Nucleus accumbens (tissue), 56 donors: ENCODE measurements at regions not wholly inside any gene's neighbourhood (a gene's known extent, or its start where the extent isn't known, plus 50 kb on each side); places are given as distances from the start of the nearest gene placed in this dataset.

Experiments used
- DNase-seq, 56 donors: peaks; one replicate each; lab custom pipeline; 2025; lab: John Stamatoyannopoulos, UW

DNA sequence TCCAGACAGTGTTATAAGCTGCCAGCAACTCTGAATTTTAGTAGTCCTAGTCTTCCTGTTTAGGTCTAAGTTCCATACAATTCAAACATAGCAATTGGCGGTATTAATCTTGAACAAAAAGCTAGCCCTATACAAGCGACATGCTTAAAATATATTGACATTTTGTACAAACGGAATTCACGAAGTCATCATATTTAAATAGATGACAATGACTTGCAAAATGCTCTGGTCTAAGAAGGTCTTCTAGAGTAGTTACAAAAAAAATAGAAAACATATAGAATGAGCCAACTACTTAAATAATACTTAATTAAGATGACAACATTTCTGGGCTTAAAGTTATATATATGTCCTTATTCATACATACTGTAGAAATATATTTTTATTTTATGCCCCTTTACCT is 446.6 kb downstream of the ANKRD7 start:
- no peak for DNase-seq

DNA sequence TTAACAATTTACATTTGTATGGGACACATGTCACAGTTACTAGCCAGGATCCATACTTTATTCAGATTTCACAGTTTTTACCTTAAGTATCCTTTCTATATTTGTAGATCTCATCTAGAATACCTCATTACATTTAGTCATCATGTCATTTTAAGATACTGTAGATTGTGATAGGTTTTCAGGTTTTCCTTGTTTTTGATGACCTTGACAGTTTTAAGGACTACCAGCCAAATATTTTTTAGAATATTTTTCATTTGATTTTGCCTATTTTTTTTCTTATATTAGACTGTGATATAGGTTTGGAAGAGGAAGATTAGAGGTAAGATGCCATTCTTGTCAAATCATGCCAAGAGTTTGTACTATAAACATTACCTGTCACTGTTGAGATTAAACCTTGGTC is 460.3 kb downstream of the ANKRD7 start:
- DNase-seq = no peak

DNA sequence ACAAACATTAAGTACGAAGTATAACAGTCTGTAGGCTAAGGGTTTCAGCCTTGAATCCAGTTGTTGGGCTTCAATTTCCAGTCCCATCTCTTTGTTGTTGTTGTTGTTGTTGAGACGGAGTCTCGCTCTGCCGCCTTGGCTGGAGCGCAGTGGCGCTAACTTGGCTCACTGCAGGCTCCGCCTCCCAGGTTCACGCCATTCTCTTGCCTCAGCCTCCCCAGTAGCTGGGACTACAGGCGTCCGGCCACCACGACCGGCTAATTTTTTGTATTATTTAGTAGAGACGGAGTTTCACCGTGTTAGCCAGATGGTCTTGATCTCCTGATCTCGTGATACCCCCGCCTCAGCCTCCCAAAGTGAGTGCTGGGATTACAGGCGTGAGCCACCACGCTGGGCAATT is 464.9 kb downstream of the ANKRD7 start:
- DNase-seq = no peak

DNA sequence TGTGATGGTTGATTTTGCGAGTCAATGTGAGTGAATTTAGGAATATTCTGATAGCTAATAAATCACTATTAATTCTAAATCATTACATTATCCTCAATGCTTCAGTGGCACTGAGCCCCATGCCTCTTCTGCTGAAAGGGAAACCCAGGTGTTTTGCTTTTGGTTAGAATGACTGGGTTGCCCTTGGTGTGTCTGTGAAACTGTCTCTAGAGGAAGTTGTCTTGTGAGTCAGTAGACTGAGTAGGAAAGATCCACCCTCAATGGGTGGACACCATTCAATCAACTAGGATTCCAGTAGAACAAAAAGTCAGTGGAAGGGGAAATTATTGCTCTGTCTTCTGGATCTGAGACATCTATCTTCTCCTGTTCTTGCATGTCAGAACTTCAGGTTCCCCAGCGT is 472.4 kb downstream of the ANKRD7 start:
- no peak for DNase-seq

DNA sequence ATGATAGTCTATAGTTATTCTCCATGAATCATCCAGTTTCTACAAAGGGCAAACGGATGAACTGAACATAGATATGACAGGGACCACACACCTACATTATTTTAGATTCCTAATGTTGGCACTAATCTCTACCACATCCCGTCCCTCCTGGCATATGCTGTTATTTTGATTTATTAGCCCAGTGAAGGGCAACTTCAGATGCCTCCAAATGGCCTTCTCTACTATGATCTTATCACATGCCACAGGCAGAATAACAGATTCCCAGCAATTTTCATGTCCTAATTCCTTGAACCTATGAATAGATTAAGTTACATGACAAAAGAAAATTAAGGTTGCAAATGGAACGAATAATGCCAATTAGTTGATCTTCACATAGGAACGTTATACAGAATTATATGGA is 474.7 kb downstream of the ANKRD7 start:
- DNase-seq = no peak

DNA sequence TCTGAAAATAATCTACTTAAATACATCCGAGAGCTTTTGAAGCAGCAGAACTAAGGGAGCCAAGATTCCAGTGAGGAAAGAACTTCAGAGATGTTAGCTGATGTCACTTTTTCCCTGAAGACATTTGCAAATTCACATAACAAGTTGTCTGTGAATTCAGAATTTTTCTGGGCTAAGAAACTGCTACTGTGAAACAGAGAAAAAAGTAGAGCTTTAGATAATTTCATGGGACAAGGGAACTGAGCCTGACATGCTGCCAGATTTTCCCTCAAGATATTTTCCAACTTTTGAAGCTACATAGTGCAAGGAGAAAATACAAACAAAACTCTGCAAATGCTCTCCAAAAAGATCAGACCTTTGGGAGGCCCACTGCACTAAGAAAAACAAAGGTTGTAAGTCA is 484.2 kb downstream of the ANKRD7 start:
- DNase-seq = no peak

DNA sequence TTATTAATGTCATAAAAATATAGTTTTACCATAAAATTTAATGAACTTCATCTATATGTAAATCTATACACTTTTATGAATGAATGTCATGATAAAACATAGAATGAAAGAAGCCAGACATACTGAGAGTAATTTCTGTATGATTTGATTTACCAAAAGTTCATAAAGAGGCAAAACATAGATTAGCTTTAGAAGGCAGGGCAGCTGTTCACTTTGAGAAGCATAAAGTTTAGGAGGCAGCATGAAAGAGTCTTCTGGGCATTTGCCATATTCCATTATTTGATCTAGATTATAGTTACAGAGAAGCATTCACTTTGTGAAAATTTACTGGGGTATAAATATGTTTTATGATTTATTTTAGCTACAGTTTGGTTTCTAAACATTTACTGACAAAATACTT is 487.2 kb downstream of the ANKRD7 start:
- DNase-seq = no peak

DNA sequence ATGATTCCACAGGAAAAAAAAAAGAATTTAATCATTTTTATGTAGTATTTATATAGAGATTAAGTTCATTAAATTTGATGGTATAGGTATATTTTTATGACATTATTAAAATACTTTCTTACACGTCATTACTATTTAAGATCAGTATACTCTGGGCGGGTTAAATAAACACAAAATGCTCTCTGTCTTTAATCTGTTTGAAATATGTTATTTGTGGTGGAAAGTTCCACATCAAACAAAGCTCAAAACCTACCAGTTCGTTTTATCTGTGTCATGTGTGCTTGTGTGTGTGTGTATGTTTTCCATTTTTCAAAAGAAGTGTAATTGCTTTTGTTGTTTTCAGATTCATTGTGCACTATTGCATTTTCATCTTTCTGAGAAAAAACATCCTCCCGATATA is 488.5 kb downstream of the ANKRD7 start:
- no peak for DNase-seq

DNA sequence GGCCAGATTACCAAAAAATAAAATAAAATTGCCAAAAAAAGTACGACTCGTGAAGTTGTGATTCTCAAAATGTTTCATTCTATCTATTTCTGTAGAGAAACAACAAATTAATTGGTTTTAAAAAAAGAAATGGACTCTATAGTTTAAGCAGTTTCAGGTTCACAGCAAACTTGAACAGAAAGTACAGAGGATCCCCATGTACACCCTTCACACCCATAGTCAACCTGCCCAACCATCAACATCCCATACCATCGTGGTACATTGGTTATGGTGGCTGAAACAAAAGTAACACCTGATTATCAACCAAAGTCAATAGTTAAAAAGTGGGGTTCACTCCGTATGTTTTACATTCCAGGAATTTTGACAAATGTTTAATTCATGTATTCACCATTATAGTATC is 496.1 kb downstream of the ANKRD7 start:
- DNase-seq = no peak

DNA sequence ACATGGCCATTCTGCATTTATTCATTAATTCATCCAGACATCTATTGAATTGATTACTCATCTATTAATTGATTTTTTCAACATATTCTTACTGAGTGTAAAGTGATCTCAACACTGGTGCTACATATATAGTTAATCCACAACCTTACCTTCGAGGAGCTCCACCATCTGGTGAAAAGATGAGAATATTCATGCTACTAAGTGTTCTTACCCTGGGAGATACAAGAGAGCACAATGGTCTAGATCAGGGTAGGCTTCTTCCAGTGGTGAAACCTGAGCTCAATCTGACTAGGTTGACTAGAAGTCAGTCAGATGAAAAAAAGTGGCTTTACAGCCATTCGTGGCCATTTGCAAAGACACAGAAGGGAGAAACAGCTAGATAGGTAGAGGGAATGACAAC is 507.4 kb downstream of the ANKRD7 start:
- DNase-seq = no peak

DNA sequence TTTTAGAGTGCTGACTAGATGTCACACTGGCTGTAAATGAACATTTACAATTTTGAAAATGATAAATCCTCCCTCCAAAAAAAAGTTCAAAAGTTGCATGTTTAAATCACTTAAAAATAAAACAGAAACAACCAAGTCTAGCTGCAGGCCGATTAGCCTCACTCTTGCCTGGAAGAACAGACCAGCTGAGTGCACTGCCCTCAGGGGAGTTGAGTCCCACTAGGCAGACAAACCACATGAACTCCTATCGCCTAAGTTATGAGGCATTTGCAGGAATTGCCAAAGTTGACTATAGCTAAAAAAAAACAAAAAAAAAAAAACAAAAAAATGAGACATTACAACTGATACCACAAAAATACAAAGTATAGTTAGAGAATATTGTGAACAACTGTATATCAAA is 510.0 kb downstream of the ANKRD7 start:
- DNase-seq = no peak

DNA sequence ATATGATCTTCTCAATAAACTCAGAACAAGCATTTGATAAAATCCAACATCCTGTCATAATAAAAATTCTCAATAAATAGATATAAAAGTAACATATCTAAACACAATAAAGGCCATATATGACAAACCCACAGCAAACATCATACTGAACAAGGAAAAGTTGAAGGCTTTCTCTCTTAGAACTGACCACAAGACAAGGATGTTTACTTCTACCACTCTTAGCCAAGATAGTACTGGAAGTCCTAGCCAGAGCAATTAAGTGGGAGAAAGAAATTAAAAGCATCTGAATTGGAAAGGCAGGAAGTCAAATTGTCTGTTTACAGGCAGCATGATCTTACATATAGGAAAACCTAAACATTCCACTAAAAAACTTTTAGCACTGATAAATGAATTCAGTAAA is 510.9 kb downstream of the ANKRD7 start:
- DNase-seq = no peak

DNA sequence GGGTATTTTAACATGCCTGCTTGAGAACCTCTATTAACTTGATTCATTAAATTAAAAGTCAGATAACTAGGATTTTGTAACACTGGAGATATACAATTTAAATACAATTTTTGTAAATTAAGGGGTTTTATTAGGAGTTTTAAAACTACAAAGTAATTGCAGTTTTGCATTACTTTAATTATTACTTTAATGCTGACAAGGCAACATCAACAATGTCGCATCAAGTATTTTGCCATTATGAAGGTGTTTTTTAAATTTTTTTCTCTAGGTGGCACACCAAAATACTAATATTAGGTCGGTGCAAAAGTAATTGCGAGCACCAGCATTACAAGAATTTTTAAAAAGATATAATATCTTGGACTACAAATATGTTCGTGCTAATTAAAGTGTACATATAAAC is 513.4 kb downstream of the ANKRD7 start:
- no peak for DNase-seq

DNA sequence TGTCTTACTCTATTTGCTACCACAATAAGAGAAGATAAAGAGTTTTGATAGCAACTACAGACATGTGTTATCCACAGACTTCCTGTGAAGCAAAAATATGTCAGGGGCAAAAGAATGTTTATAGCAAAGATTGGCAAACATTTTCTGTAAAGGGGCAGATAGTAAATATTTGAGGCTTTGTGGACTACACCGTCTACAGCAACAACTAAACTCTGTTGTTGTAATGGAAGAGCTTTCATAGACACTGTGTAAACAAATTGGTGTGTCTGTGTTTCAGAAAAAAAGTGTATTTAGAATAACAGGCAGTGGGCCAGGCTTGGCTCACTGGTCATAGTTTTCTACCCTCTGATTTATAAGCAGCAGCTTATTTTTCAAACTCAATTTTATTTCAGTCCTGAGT is 521.4 kb downstream of the ANKRD7 start:
- DNase-seq = no peak

DNA sequence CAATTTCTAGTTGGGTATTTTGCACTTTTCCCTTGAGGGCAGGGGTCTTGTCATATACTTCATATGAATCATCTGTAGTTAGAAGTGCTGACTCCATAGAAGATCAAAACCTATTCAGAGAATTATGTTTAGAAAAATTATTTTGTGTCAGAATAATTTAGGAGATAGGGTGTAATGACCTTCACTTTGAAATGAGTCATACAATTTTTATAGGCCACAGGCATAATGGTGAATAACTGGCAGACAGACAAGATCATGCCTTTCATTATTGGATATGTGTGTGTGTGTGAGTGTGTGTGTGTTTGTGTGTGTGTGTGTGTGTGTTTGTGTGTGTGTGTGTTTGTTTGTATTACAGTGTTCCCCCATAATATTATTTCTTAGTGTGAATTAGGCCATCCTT is 523.0 kb downstream of the ANKRD7 start:
- DNase-seq = no peak

DNA sequence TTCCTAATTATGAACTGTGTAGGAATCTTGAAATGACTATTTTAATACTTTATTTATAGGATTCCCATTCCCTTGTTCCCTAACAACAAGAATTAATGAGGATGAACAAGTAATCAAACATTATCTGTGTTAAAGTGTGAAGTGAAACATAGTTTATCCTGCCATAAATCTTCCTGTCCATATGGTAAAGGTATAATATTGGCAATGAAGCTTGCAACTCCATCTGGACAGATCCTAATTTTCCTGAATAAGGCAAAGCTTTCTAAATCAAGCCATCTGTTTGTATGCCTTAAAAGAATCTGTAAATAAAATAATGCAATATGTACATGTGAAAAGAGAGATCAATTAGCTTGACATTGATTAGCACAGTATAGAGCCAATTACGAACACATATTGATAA is 529.0 kb downstream of the ANKRD7 start:
- no peak for DNase-seq

DNA sequence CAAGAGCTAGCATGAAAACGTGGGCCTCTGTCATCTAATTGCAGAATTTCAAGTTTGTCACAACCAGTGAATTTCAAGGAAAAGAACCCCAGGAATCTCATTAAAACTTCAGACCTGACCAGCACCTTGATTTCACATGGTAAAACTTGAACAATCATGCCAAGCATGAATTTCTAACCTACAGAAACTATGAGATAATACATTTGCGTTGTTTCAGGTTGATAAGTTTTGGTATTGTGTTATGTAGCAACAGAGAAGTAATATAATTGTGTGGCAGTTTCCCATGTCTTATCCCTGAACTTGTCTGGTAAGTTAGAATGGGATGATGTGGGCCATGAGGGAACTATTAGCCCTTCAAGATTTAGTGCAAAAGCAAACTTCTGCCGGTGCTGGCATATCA is 530.1 kb downstream of the ANKRD7 start:
- DNase-seq = no peak

DNA sequence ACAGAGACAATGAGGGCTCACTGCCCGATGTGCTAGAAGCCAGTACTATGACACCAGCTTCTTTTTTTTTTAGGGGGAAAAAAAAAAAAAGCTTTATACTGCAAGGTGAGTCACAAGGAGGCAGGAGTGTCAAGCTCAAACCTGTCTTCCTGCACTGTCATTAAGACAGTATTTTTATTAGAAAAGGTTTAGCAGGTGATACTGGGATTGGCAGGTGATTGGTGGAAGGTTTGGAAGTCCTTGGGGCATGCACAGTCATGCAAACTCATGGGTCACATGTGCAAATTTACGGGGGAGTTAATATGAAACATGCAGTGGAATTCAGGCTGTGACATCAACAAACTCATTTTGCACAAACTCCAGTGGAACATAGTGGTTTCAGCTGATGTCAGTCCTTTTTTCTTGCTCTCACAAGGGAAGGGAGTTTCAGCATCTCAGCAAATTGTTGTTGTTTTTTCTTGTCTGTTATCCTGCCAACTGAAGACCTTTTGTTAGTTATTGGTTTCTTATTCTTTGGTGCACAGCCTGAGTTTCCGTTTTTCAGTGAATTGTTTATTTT is 530.6 kb downstream of the ANKRD7 start:
- no peak for DNase-seq

DNA sequence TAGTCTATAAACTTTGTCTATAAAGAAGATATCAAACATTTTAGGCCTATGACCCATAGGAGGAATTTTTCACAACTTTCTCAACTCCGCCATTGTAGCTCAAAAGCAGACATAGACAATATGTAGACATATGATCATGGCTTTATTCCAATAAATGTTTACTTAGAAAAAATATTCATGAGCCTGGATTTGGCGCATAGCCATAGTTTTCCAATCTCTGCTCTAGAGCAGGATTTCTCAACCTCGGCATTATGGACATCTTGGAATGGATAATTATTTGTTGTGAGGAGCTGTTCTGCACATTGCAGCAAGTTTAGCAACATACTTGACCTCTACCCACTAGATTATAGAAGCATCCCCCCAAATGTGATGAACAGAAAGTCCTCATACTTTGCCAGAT is 532.6 kb downstream of the ANKRD7 start:
- no peak for DNase-seq

DNA sequence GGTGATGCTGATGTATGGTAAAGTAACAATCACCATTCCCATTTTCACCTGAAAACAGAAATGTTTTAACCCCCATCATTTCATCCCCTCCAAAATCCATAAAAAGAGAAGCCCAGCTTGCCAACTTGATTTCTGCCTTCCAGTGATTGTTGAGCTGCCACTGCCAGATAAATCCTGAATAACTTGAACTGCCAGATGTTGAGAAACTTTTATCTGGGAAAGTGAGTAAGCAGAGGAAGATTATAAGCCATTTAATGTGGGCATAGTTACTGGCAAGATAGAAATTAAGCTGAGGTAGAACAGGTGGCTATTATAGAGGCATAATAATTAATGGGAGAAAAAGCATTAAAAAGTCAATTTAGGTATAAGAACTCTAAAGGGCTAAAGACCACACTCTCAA is 534.1 kb downstream of the ANKRD7 start:
- DNase-seq = no peak

DNA sequence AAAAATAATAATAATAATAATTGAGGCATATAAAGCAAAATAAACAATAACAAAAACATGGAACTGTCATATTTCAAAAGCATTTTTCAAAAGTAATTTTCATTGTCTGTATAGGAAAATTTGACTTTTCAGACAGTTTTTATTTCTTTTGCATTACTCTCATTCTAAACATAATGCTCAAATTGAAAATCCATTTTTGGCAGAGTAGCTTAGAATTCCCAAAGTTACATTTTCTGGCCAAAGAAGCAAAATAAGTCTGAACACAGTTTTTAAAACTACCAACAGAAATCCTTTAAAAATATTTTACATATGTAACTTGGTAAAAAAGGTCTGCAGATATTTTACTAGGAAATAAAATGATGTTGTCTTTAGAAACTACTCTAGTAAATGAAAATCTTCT is 535.4 kb downstream of the ANKRD7 start:
- no peak for DNase-seq

DNA sequence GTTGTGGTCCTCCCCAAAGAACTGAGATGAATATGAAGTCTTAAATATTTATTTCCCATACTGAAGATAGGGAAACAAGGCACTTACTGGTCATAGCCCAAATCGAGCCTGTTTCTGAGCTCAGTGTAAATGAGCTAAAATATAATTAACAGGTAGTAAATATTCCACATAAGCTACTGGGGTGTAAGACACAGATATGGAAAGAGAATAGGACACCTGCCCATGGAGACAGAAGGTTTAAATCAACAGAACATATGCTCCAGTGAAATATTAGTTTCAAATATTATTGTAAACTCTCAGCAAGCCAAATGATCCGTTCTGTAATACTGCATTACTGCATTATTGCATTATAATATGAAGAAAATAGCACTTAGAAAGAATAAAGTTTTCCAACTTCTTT is 537.9 kb downstream of the ANKRD7 start:
- DNase-seq = no peak

DNA sequence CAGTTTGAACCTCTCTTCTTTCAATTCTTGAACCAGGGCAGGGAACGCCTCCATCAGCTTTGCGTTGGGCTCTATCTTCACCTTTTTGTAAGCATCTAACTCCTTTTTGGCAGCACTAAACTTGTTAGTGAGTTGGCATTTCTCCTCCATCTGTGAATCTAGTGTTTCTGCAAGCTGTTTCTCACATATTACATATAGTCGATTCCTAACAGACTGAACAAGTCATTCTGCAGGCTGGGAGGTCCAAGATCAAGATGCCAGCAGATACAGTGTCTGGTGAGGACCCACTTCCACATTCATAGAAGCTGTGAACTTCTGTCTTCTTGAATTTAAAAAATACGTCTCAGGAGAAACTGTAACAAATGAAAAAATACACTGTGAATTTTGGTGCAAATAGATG is 539.7 kb downstream of the ANKRD7 start:
- no peak for DNase-seq

DNA sequence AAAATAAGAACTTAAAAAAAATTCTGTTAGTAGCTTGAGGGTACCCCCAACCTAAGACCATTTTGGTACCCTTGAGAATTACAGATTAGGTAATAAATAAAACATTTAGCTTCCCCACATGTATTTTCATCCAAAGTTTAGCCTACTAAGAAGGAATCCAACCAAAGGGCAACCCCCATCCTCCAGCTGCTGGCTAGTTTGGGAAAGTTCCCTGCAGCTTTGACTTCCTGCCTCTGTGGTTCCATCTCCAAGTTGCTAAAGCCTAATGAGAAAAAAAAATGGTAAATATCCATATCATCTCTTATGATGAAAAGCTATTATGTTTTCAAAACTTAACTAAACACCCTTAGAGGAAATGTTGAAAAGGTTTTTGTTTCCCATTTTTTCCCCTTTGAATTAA is 547.2 kb downstream of the ANKRD7 start:
- no peak for DNase-seq
